GM10248 (cell line): ENCODE measurements at regions not wholly inside any gene's neighbourhood (a gene's known extent, or its start where the extent isn't known, plus 50 kb on each side); places are given as distances from the start of the nearest gene placed in this dataset.

Source experiments
- CTCF ChIA-PET: fragments of 300-600 bp; sonication (Branson Sonifier 250); formaldehyde crosslinking; extraction: SDS; loops from one replicate; lab custom pipeline; 2021; ENCODE audit warnings: antibody characterized with exemption; lab: Yijun Ruan, JAX
- POLR2A ChIA-PET: fragments of 350-650 bp; sonication (Branson Sonifier 250); formaldehyde crosslinking; extraction: SDS; loops from one replicate; lab custom pipeline; 2020; ENCODE audit warnings: antibody characterized with exemption; lab: Yijun Ruan, JAX
- DNase-seq: peaks from one replicate; pipeline ENCODE4 v3.0.0; 2012; ENCODE audit errors: extremely low spot score
- CTCF ChIP-seq: IDR thresholded peaks from 2 replicates; pipeline ENCODE4 v1.5.1; 2012; ENCODE audit warnings: mild to moderate bottlenecking, low read depth; ENCODE audit errors: extremely low read depth, missing control alignments, control extremely low read depth

- no peak for DNase-seq
- CTCF ChIA-PET, result no interaction called here
- POLR2A ChIA-PET, result no interaction called here
- TF ChIP-seq CTCF, result no peak
Measured at GRCh38 chr2:120461546-120462537, 115.9 kb downstream of the INHBB start.

- no peak for DNase-seq
- CTCF ChIA-PET, result no interaction called here
- TF ChIP-seq CTCF, result no peak
- POLR2A ChIA-PET, result no interaction called here
Measured at GRCh38 chr2:120463527-120463926, 117.6 kb downstream of the INHBB start.

GRCh38 chr2:120463996-120464395, 118.1 kb downstream of the INHBB start:
- POLR2A ChIA-PET, result no interaction called here
- CTCF ChIA-PET, result no interaction called here
- TF ChIP-seq CTCF, result no peak
- no peak for DNase-seq

- no peak for DNase-seq
- TF ChIP-seq CTCF, result no peak
- ChIA-PET POLR2A (no interaction called here), CTCF (no interaction called here)
Measured at GRCh38 chr2:120464448-120464931, 118.6 kb downstream of the INHBB start.

GRCh38 chr2:120465012-120465700, 119.2 kb downstream of the INHBB start:
- ChIA-PET POLR2A (no interaction called here), CTCF (no interaction called here)
- no peak for TF ChIP-seq CTCF
- no peak for DNase-seq

GRCh38 chr2:120465701-120465988, 119.7 kb downstream of the INHBB start:
- no peak for TF ChIP-seq CTCF
- DNase-seq, result no peak
- ChIA-PET POLR2A (no interaction called here), CTCF (interaction anchor here (1.0 kb wide), 1 partner anchor 18 kb away, joined by 3 read pairs; no protein-coding TSS in a partner anchor)
